HG02981 (cell line): ENCODE measurements at regions not wholly inside any gene's neighbourhood (a gene's known extent, or its start where the extent isn't known, plus 50 kb on each side); places are given as distances from the start of the nearest gene placed in this dataset.

Experiments used
- ATAC-seq: cut with Tn5 transposase; IDR thresholded peaks from one replicate; pipeline ENCODE4 v1.9.1; 2021; ENCODE audit warnings: mild to moderate bottlenecking, moderate library complexity; ENCODE audit not compliant: unreplicated experiment

GRCh38 chr6:6910734-6911295, 196.9 kb upstream of the RREB1 start:
- no peak for ATAC-seq

- ATAC-seq, result no peak
Observed at GRCh38 chr6:6911391-6911790, 196.4 kb upstream of the RREB1 start.

GRCh38 chr6:6912817-6913744, 194.7 kb upstream of the RREB1 start:
- ATAC-seq, result no peak

GRCh38 chr6:6915219-6915618, 192.5 kb upstream of the RREB1 start:
- ATAC-seq, result no peak

GRCh38 chr6:6915813-6916547, 191.8 kb upstream of the RREB1 start:
- ATAC-seq, result no peak

- ATAC-seq, result no peak
Observed at GRCh38 chr6:6916598-6916997, 191.2 kb upstream of the RREB1 start.

- ATAC-seq, result peak; percentile 74
Observed at GRCh38 chr6:6918216-6918983, 189.4 kb upstream of the RREB1 start.

- no peak for ATAC-seq
Observed at GRCh38 chr6:6919173-6919572, 188.6 kb upstream of the RREB1 start.

- ATAC-seq, result no peak
Observed at GRCh38 chr6:6920114-6920986, 187.4 kb upstream of the RREB1 start.

- no peak for ATAC-seq
Observed at GRCh38 chr6:6920987-6921313, 186.8 kb upstream of the RREB1 start.

- ATAC-seq, result no peak
Observed at GRCh38 chr6:6922166-6922565, 185.6 kb upstream of the RREB1 start.

GRCh38 chr6:6923605-6924004, 184.2 kb upstream of the RREB1 start:
- ATAC-seq, result no peak

GRCh38 chr6:6924708-6925107, 183.1 kb upstream of the RREB1 start:
- no peak for ATAC-seq

- no peak for ATAC-seq
Observed at GRCh38 chr6:6925391-6926164, 182.2 kb upstream of the RREB1 start.

GRCh38 chr6:6926856-6927255, 180.9 kb upstream of the RREB1 start:
- no peak for ATAC-seq

GRCh38 chr6:6927521-6928361, 180.0 kb upstream of the RREB1 start:
- ATAC-seq, result no peak

- ATAC-seq, result no peak
Observed at GRCh38 chr6:6930223-6930880, 177.4 kb upstream of the RREB1 start.
